ENCODE measurements at regions not wholly inside any gene's neighbourhood (a gene's known extent, or its start where the extent isn't known, plus 50 kb on each side); places are given as distances from the start of the nearest gene placed in this dataset.

DNA sequence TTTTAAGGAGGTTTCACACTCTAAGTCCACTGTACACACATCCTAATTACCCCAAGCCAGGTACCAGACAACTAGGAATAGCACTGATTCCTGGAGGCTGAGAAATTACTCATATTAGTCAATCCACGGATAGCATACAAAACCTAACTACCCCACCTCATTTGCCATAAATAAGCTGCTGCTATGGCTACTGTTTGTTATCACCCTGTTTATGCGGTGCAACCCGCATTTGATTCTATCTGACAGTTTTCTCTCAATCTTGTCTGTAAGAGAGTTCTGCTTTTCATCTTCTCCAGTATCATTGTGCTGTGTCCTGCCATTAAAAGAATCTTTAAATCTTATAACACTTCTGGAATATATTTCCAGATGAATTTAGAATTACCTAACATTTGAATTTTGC is 1496.5 kb downstream of the PLA2G4A start:
- no peaks in the 10 kb centered on the region for H3K36me3 ChIP-seq (ENCODE audit: insufficient read depth, low read length)
- no peaks in the 10 kb centered on the region for H3K27me3 ChIP-seq (ENCODE audit: insufficient read depth, low read length, poor library complexity)
- no peaks in the 10 kb centered on the region for H3K9me3 ChIP-seq (ENCODE audit: insufficient read depth, low read length, severe bottlenecking)
- ATAC-seq (ENCODE audit: insufficient read depth, low read depth), result no peak
- no peaks in the 10 kb centered on the region for H3K4me1 ChIP-seq (ENCODE audit: insufficient read depth, low read length)
- no peak overlapping the region for H2AFZ ChIP-seq (ENCODE audit: low read depth, low read length)
- no peaks in the 10 kb centered on the region for H3K79me2 ChIP-seq (ENCODE audit: insufficient read depth, low read length)
- H3K4me2 ChIP-seq (ENCODE audit: insufficient read depth, low read length), result no peak overlapping the region
- H3K4me3 ChIP-seq (ENCODE audit: low read depth in 1 of 2, low read length in 2 of 2), result no peak overlapping the region
- no peak for TF ChIP-seq EZH2 (IDR thresholded peaks at IDR 0.05; ENCODE audit: borderline replicate concordance, low read depth, low read length, severe bottlenecking)
- TF ChIP-seq, protein P1, sequence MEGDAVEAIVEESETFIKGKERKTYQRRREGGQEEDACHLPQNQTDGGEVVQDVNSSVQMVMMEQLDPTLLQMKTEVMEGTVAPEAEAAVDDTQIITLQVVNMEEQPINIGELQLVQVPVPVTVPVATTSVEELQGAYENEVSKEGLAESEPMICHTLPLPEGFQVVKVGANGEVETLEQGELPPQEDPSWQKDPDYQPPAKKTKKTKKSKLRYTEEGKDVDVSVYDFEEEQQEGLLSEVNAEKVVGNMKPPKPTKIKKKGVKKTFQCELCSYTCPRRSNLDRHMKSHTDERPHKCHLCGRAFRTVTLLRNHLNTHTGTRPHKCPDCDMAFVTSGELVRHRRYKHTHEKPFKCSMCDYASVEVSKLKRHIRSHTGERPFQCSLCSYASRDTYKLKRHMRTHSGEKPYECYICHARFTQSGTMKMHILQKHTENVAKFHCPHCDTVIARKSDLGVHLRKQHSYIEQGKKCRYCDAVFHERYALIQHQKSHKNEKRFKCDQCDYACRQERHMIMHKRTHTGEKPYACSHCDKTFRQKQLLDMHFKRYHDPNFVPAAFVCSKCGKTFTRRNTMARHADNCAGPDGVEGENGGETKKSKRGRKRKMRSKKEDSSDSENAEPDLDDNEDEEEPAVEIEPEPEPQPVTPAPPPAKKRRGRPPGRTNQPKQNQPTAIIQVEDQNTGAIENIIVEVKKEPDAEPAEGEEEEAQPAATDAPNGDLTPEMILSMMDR (IDR thresholded peaks at IDR 0.05; ENCODE audit: borderline replicate concordance, extremely low read depth, low read length, poor library complexity, severe bottlenecking), result no peak
- no peak overlapping the region for H3K9ac ChIP-seq (ENCODE audit: low read depth, low read length)
- no peak overlapping the region for H3K27ac ChIP-seq (ENCODE audit: low read length)
- DNase-seq, result no peak
- H4K20me1 ChIP-seq (ENCODE audit: insufficient read depth, low read length), result no peaks in the 10 kb centered on the region

- no peak overlapping the region for H3K4me2 ChIP-seq (ENCODE audit: insufficient read depth, low read length)
- no peak overlapping the region for H3K9ac ChIP-seq (ENCODE audit: low read depth, low read length)
- no peak overlapping the region for H2AFZ ChIP-seq (ENCODE audit: low read depth, low read length)
- no peaks in the 10 kb centered on the region for H3K9me3 ChIP-seq (ENCODE audit: insufficient read depth, low read length, severe bottlenecking)
- H3K27me3 ChIP-seq (ENCODE audit: insufficient read depth, low read length, poor library complexity), result no peaks in the 10 kb centered on the region
- no peaks in the 10 kb centered on the region for H3K4me1 ChIP-seq (ENCODE audit: insufficient read depth, low read length)
- no peak for TF ChIP-seq EZH2 (IDR thresholded peaks at IDR 0.05; ENCODE audit: borderline replicate concordance, low read depth, low read length, severe bottlenecking)
- TF ChIP-seq, protein P1 (IDR thresholded peaks at IDR 0.05; ENCODE audit: borderline replicate concordance, extremely low read depth, low read length, poor library complexity, severe bottlenecking), result no peak
- ATAC-seq (ENCODE audit: insufficient read depth, low read depth) (no peak), DNase-seq (no peak)
- H3K79me2 ChIP-seq (ENCODE audit: insufficient read depth, low read length), result no peaks in the 10 kb centered on the region
- H3K36me3 ChIP-seq (ENCODE audit: insufficient read depth, low read length), result no peaks in the 10 kb centered on the region
- no peak overlapping the region for H3K4me3 ChIP-seq (ENCODE audit: low read depth in 1 of 2, low read length in 2 of 2)
- H3K27ac ChIP-seq (ENCODE audit: low read length), result no peak overlapping the region
- H4K20me1 ChIP-seq (ENCODE audit: insufficient read depth, low read length), result no peaks in the 10 kb centered on the region
Measured at GRCh38 chr1:188343914-188344313, 1515.2 kb downstream of the PLA2G4A start.

DNA sequence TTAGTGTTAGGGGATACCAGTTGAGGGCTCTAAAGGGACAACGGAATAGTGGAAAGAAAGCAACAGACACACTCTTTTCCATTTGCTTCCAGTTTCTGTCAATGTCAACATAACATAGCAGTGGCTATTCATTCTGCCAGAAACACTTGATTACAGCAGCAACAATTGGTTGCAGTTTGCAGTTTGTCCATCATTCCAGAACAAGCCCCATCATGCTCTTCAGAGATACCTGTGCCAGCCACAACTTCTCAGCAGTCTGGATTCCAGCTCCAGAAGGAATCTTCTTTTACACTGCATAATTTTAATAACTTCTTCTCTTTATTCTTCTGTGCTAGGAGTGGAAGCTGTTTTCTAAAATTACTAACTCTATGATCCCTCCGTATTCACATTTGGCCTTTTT is 1521.4 kb downstream of the PLA2G4A start:
- no peak for DNase-seq
- TF ChIP-seq, protein P1 (IDR thresholded peaks at IDR 0.05; ENCODE audit: borderline replicate concordance, extremely low read depth, low read length, poor library complexity, severe bottlenecking), result no peak
- no peak for TF ChIP-seq EZH2 (IDR thresholded peaks at IDR 0.05; ENCODE audit: borderline replicate concordance, low read depth, low read length, severe bottlenecking)
- H3K79me2 ChIP-seq (ENCODE audit: insufficient read depth, low read length), result no peaks in the 10 kb centered on the region
- H4K20me1 ChIP-seq (ENCODE audit: insufficient read depth, low read length), result no peaks in the 10 kb centered on the region
- ATAC-seq (ENCODE audit: insufficient read depth, low read depth), result no peak
- no peak overlapping the region for H2AFZ ChIP-seq (ENCODE audit: low read depth, low read length)
- H3K36me3 ChIP-seq (ENCODE audit: insufficient read depth, low read length), result no peaks in the 10 kb centered on the region
- H3K4me3 ChIP-seq (ENCODE audit: low read depth in 1 of 2, low read length in 2 of 2), result no peak overlapping the region
- H3K27ac ChIP-seq (ENCODE audit: low read length), result no peak overlapping the region
- peaks cover 1% of the 10 kb centered on the region for H3K9me3 ChIP-seq (ENCODE audit: insufficient read depth, low read length, severe bottlenecking)
- H3K4me1 ChIP-seq (ENCODE audit: insufficient read depth, low read length), result no peaks in the 10 kb centered on the region
- H3K4me2 ChIP-seq (ENCODE audit: insufficient read depth, low read length), result no peak overlapping the region
- no peaks in the 10 kb centered on the region for H3K27me3 ChIP-seq (ENCODE audit: insufficient read depth, low read length, poor library complexity)
- H3K9ac ChIP-seq (ENCODE audit: low read depth, low read length), result no peak overlapping the region

DNA sequence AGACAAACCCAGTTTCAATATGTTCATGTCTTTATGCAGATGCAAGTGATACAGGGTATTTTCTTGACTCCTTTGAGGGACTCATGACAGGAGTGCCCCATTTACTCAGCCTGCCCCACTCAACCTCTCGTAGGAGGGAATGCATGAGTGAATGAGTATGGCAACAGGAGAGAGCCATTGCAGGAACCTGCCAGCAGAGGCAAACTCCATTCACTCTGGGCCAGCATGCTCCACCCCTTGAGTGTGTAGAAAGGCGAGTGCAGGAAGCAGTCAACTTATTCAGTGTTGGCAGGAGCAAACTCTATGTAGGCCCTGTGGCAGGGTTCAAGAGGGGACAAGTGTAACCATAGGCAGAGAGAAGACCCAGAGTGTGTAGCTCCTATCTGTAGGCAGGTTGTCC is 1526.3 kb downstream of the PLA2G4A start:
- no peak overlapping the region for H3K27ac ChIP-seq (ENCODE audit: low read length)

More for the DNA sequence above, 1526.3 kb downstream of the PLA2G4A start:
- Histone ChIP-seq H2AFZ (ENCODE audit: low read depth, low read length) (no peak overlapping the region), H3K4me3 (ENCODE audit: low read depth in 1 of 2, low read length in 2 of 2) (no peak overlapping the region), H3K36me3 (ENCODE audit: insufficient read depth, low read length) (no peaks in the 10 kb centered on the region), H3K27me3 (ENCODE audit: insufficient read depth, low read length, poor library complexity) (no peaks in the 10 kb centered on the region), H3K4me2 (ENCODE audit: insufficient read depth, low read length) (no peak overlapping the region), H3K79me2 (ENCODE audit: insufficient read depth, low read length) (no peaks in the 10 kb centered on the region), H3K9me3 (ENCODE audit: insufficient read depth, low read length, severe bottlenecking) (peaks cover 3% of the 10 kb centered on the region), H3K9ac (ENCODE audit: low read depth, low read length) (no peak overlapping the region), H3K4me1 (ENCODE audit: insufficient read depth, low read length) (no peaks in the 10 kb centered on the region), H4K20me1 (ENCODE audit: insufficient read depth, low read length) (no peaks in the 10 kb centered on the region)
- no peak for TF ChIP-seq EZH2 (IDR thresholded peaks at IDR 0.05; ENCODE audit: borderline replicate concordance, low read depth, low read length, severe bottlenecking)
- TF ChIP-seq, protein P1 (IDR thresholded peaks at IDR 0.05; ENCODE audit: borderline replicate concordance, extremely low read depth, low read length, poor library complexity, severe bottlenecking), result no peak
- DNase-seq (no peak), ATAC-seq (ENCODE audit: insufficient read depth, low read depth) (no peak)
